ENCODE measurements at regions not wholly inside any gene's neighbourhood (a gene's known extent, or its start where the extent isn't known, plus 50 kb on each side); places are given as distances from the start of the nearest gene placed in this dataset.

- Mint-ChIP-seq H3K36me3 (ENCODE audit: low read depth) (no peaks in the 10 kb centered on the region), H3K4me1 (no peaks in the 10 kb centered on the region), H3K9me3 (no peaks in the 10 kb centered on the region), H3K4me3 (no peak overlapping the region), H3K27ac (no peak overlapping the region), H3K27me3 (peaks cover 3% of the 10 kb centered on the region)
- no peak for ATAC-seq
- DNase-seq, result no peak
Measured at GRCh38 chr9:38301376-38302106, 91.0 kb upstream of the ALDH1B1 start.

- Mint-ChIP-seq H3K27ac (no peak overlapping the region), H3K27me3 (peaks cover 3% of the 10 kb centered on the region), H3K9me3 (no peaks in the 10 kb centered on the region), H3K36me3 (ENCODE audit: low read depth) (no peaks in the 10 kb centered on the region), H3K4me1 (no peaks in the 10 kb centered on the region), H3K4me3 (no peak overlapping the region)
- no peak for ATAC-seq
- no peak for DNase-seq
Measured at GRCh38 chr9:38299856-38300255, 92.6 kb upstream of the ALDH1B1 start.

GRCh38 chr9:38298904-38299303 lies 93.6 kb upstream of the ALDH1B1 start:
- no peak overlapping the region for H3K4me3 Mint-ChIP-seq
- peaks cover 3% of the 10 kb centered on the region for H3K27me3 Mint-ChIP-seq
- no peak for DNase-seq
- ATAC-seq, result no peak
- H3K27ac Mint-ChIP-seq, result no peak overlapping the region
- H3K4me1 Mint-ChIP-seq, result no peaks in the 10 kb centered on the region
- H3K36me3 Mint-ChIP-seq (ENCODE audit: low read depth), result no peaks in the 10 kb centered on the region
- H3K9me3 Mint-ChIP-seq, result no peaks in the 10 kb centered on the region

- no peak overlapping the region for H3K27ac Mint-ChIP-seq
Measured at GRCh38 chr9:38298503-38298902, 94.0 kb upstream of the ALDH1B1 start.

GRCh38 chr9:38296807-38297206 lies 95.7 kb upstream of the ALDH1B1 start:
- no peaks in the 10 kb centered on the region for H3K4me1 Mint-ChIP-seq
- peaks cover 3% of the 10 kb centered on the region for H3K27me3 Mint-ChIP-seq
- no peaks in the 10 kb centered on the region for H3K36me3 Mint-ChIP-seq (ENCODE audit: low read depth)
- DNase-seq (no peak), ATAC-seq (no peak)
- H3K27ac Mint-ChIP-seq, result no peak overlapping the region
- no peaks in the 10 kb centered on the region for H3K9me3 Mint-ChIP-seq
- H3K4me3 Mint-ChIP-seq, result no peak overlapping the region

More at GRCh38 chr9:38298503-38298902, 94.0 kb upstream of the ALDH1B1 start:
- ATAC-seq (no peak), DNase-seq (no peak)
- Mint-ChIP-seq H3K9me3 (no peaks in the 10 kb centered on the region), H3K4me1 (no peaks in the 10 kb centered on the region), H3K27me3 (peaks cover 3% of the 10 kb centered on the region), H3K4me3 (no peak overlapping the region), H3K36me3 (ENCODE audit: low read depth) (no peaks in the 10 kb centered on the region)

GRCh38 chr9:38295764-38296163 lies 96.7 kb upstream of the ALDH1B1 start:
- H3K27ac Mint-ChIP-seq, result no peak overlapping the region
- H3K4me3 Mint-ChIP-seq, result no peak overlapping the region
- peaks cover 3% of the 10 kb centered on the region for H3K27me3 Mint-ChIP-seq
- DNase-seq (no peak), ATAC-seq (no peak)
- no peaks in the 10 kb centered on the region for H3K4me1 Mint-ChIP-seq
- no peaks in the 10 kb centered on the region for H3K36me3 Mint-ChIP-seq (ENCODE audit: low read depth)
- H3K9me3 Mint-ChIP-seq, result no peaks in the 10 kb centered on the region

GRCh38 chr9:38294220-38294960 lies 98.1 kb upstream of the ALDH1B1 start:
- Mint-ChIP-seq H3K4me3 (no peak overlapping the region), H3K36me3 (ENCODE audit: low read depth) (no peaks in the 10 kb centered on the region), H3K4me1 (no peaks in the 10 kb centered on the region), H3K27ac (no peak overlapping the region), H3K9me3 (no peaks in the 10 kb centered on the region), H3K27me3 (peaks cover 3% of the 10 kb centered on the region)
- ATAC-seq, result no peak
- no peak for DNase-seq

GRCh38 chr9:38293022-38293421 lies 99.5 kb upstream of the ALDH1B1 start:
- peaks cover 3% of the 10 kb centered on the region for H3K27me3 Mint-ChIP-seq

GRCh38 chr9:38292480-38292879 lies 100.0 kb upstream of the ALDH1B1 start:
- H3K27ac Mint-ChIP-seq, result no peak overlapping the region
- no peaks in the 10 kb centered on the region for H3K4me1 Mint-ChIP-seq
- no peak overlapping the region for H3K4me3 Mint-ChIP-seq
- DNase-seq (no peak), ATAC-seq (no peak)
- H3K27me3 Mint-ChIP-seq, result no peaks in the 10 kb centered on the region
- H3K9me3 Mint-ChIP-seq, result no peaks in the 10 kb centered on the region
- no peaks in the 10 kb centered on the region for H3K36me3 Mint-ChIP-seq (ENCODE audit: low read depth)

More at GRCh38 chr9:38293022-38293421, 99.5 kb upstream of the ALDH1B1 start:
- DNase-seq (no peak), ATAC-seq (no peak)
- Mint-ChIP-seq H3K9me3 (no peaks in the 10 kb centered on the region), H3K4me3 (no peak overlapping the region), H3K4me1 (no peaks in the 10 kb centered on the region), H3K27ac (no peak overlapping the region), H3K36me3 (ENCODE audit: low read depth) (no peaks in the 10 kb centered on the region)

- Mint-ChIP-seq H3K27ac (no peak overlapping the region), H3K27me3 (no peaks in the 10 kb centered on the region), H3K4me1 (no peaks in the 10 kb centered on the region), H3K9me3 (no peaks in the 10 kb centered on the region), H3K4me3 (no peak overlapping the region), H3K36me3 (ENCODE audit: low read depth) (no peaks in the 10 kb centered on the region)
- DNase-seq, result no peak
- ATAC-seq, result no peak
Measured at GRCh38 chr9:38289866-38290245, 102.6 kb upstream of the ALDH1B1 start.

GRCh38 chr9:38289236-38289865 lies 103.2 kb upstream of the ALDH1B1 start:
- Mint-ChIP-seq H3K4me3 (no peak overlapping the region), H3K4me1 (no peaks in the 10 kb centered on the region), H3K27ac (no peak overlapping the region), H3K27me3 (no peaks in the 10 kb centered on the region), H3K9me3 (no peaks in the 10 kb centered on the region), H3K36me3 (ENCODE audit: low read depth) (no peaks in the 10 kb centered on the region)
- no peak for DNase-seq
- ATAC-seq, result no peak

GRCh38 chr9:38288502-38288901 lies 104.0 kb upstream of the ALDH1B1 start:
- no peaks in the 10 kb centered on the region for H3K4me1 Mint-ChIP-seq

GRCh38 chr9:38287420-38287985 lies 105.0 kb upstream of the ALDH1B1 start:
- no peaks in the 10 kb centered on the region for H3K4me1 Mint-ChIP-seq
- no peak overlapping the region for H3K27ac Mint-ChIP-seq
- ATAC-seq (no peak), DNase-seq (no peak)
- H3K9me3 Mint-ChIP-seq, result no peaks in the 10 kb centered on the region
- H3K27me3 Mint-ChIP-seq, result no peaks in the 10 kb centered on the region
- no peaks in the 10 kb centered on the region for H3K36me3 Mint-ChIP-seq (ENCODE audit: low read depth)
- H3K4me3 Mint-ChIP-seq, result no peak overlapping the region

More at GRCh38 chr9:38288502-38288901, 104.0 kb upstream of the ALDH1B1 start:
- Mint-ChIP-seq H3K36me3 (ENCODE audit: low read depth) (no peaks in the 10 kb centered on the region), H3K9me3 (no peaks in the 10 kb centered on the region), H3K27ac (no peak overlapping the region), H3K4me3 (no peak overlapping the region), H3K27me3 (no peaks in the 10 kb centered on the region)
- no peak for DNase-seq
- ATAC-seq, result no peak

- DNase-seq (no peak), ATAC-seq (no peak)
- Mint-ChIP-seq H3K9me3 (no peaks in the 10 kb centered on the region), H3K27me3 (no peaks in the 10 kb centered on the region), H3K4me1 (no peaks in the 10 kb centered on the region), H3K27ac (no peak overlapping the region), H3K36me3 (ENCODE audit: low read depth) (no peaks in the 10 kb centered on the region), H3K4me3 (no peak overlapping the region)
Measured at GRCh38 chr9:38286766-38287165, 105.7 kb upstream of the ALDH1B1 start.

- no peaks in the 10 kb centered on the region for H3K27me3 Mint-ChIP-seq
- no peaks in the 10 kb centered on the region for H3K4me1 Mint-ChIP-seq
- H3K9me3 Mint-ChIP-seq, result no peaks in the 10 kb centered on the region
- H3K27ac Mint-ChIP-seq, result no peak overlapping the region
- H3K36me3 Mint-ChIP-seq (ENCODE audit: low read depth), result no peaks in the 10 kb centered on the region
- no peak overlapping the region for H3K4me3 Mint-ChIP-seq
- ATAC-seq, result no peak
- no peak for DNase-seq
Measured at GRCh38 chr9:38286357-38286756, 106.1 kb upstream of the ALDH1B1 start.

Data from activated naive CD8-positive, alpha-beta T cell treated with anti-CD3 and anti-CD28 coated beads, Interleukin-2, amount 50 U/mL, for 24 hours (primary cell).